ENCODE measurements at regions not wholly inside any gene's neighbourhood (a gene's known extent, or its start where the extent isn't known, plus 50 kb on each side); places are given as distances from the start of the nearest gene placed in this dataset.
"Not testable (repeated sequence)": the region's sequence is repeated elsewhere in the genome, so short reads cannot be mapped to it uniquely, and the experiment has no call there.

GRCh38 chr21:13820286-13820685 is 210.7 kb downstream of the POTED start:
- not testable (repeated sequence) for TF ChIP-seq POLR2A, CTCF (IDR thresholded peaks at IDR 0.05)

Measured in heart left ventricle (tissue), 13 donors.